Astrocyte (in vitro differentiated cells and primary cell): ENCODE measurements at regions not wholly inside any gene's neighbourhood (a gene's known extent, or its start where the extent isn't known, plus 50 kb on each side); places are given as distances from the start of the nearest gene placed in this dataset.

ENCODE experiments used
- DNase-seq: peaks from one replicate; pipeline ENCODE4 v3.0.0-alpha.2; 2010; ENCODE audit warnings: low read depth
- FAIRE-seq: peaks from 2 replicates; lab custom pipeline; 2011; peaks lifted over from hg19 to GRCh38; lab: Jason Lieb, UNC
- H2AFZ ChIP-seq: 2 replicates; pipeline ENCODE4 v1.6.0; 2012; ENCODE audit warnings: low read depth, low read length, inconsistent platforms
- H3K27ac ChIP-seq: 2 replicates; pipeline ENCODE4 v1.5.1; 2011; ENCODE audit warnings: low read depth, low read length, inconsistent platforms
- H3K27me3 ChIP-seq: 2 replicates; pipeline ENCODE4 v1.6.0; 2011; ENCODE audit warnings: low read length, inconsistent platforms; ENCODE audit not compliant: insufficient read depth
- H3K36me3 ChIP-seq: 2 replicates; pipeline ENCODE4 v1.5.1; 2011; ENCODE audit warnings: low read length, inconsistent platforms; ENCODE audit not compliant: insufficient read depth
- H3K4me1 ChIP-seq: 2 replicates; pipeline ENCODE4 v1.5.1; 2011; ENCODE audit warnings: low read length, inconsistent platforms; ENCODE audit not compliant: insufficient read depth
- H3K4me2 ChIP-seq: 2 replicates; pipeline ENCODE4 v1.6.0; 2012; ENCODE audit warnings: low read length, inconsistent platforms
- H3K4me3 ChIP-seq: 2 replicates; pipeline ENCODE4 v1.5.1; 2011; ENCODE audit warnings: low read depth, mild to moderate bottlenecking, low read length, inconsistent platforms; ENCODE audit not compliant: insufficient read depth
- H3K79me2 ChIP-seq: 2 replicates; pipeline ENCODE4 v1.6.0; 2012; ENCODE audit warnings: mild to moderate bottlenecking, low read length, inconsistent platforms; ENCODE audit not compliant: insufficient read depth
- H3K9ac ChIP-seq: 2 replicates; pipeline ENCODE4 v1.6.0; 2012; ENCODE audit warnings: mild to moderate bottlenecking, low read length, inconsistent platforms
- H3K9me3 ChIP-seq: 2 replicates; pipeline ENCODE4 v1.5.1; 2012; ENCODE audit warnings: low read depth, mild to moderate bottlenecking, low read length, inconsistent platforms; ENCODE audit not compliant: insufficient read depth
- H4K20me1 ChIP-seq: 2 replicates; pipeline ENCODE4 v1.6.0; 2012; ENCODE audit warnings: low read length, inconsistent platforms; ENCODE audit not compliant: insufficient read depth
- H3K27ac Mint-ChIP-seq: one replicate; pipeline ENCODE4 v1.8.0; 2021; ENCODE audit warnings: mild to moderate bottlenecking, mixed read lengths; ENCODE audit not compliant: unreplicated experiment
- H3K27me3 Mint-ChIP-seq: one replicate; pipeline ENCODE4 v1.8.0; 2021; ENCODE audit warnings: low read depth, mixed read lengths; ENCODE audit not compliant: unreplicated experiment
- H3K36me3 Mint-ChIP-seq: one replicate; pipeline ENCODE4 v1.8.0; 2021; ENCODE audit warnings: low read depth, mixed read lengths; ENCODE audit not compliant: unreplicated experiment
- H3K4me1 Mint-ChIP-seq: one replicate; pipeline ENCODE4 v1.8.0; 2021; ENCODE audit warnings: low read depth, mixed read lengths; ENCODE audit not compliant: unreplicated experiment
- H3K4me3 Mint-ChIP-seq: one replicate; pipeline ENCODE4 v1.8.0; 2021; ENCODE audit warnings: mild to moderate bottlenecking, moderate library complexity, mixed read lengths; ENCODE audit not compliant: unreplicated experiment
- H3K9me3 Mint-ChIP-seq: one replicate; pipeline ENCODE4 v1.8.0; 2021; ENCODE audit warnings: mild to moderate bottlenecking, mixed read lengths; ENCODE audit not compliant: unreplicated experiment
- EZH2 ChIP-seq: IDR thresholded peaks from 2 replicates; pipeline ENCODE4 v1.6.1; 2012; ENCODE audit warnings: mild to moderate bottlenecking, low read length, inconsistent platforms; ENCODE audit not compliant: insufficient read depth
- TF ChIP-seq, protein P1 (sequence below): IDR thresholded peaks from 2 replicates; pipeline ENCODE4 v1.5.1; 2011; ENCODE audit warnings: low read depth, mild to moderate bottlenecking, inconsistent platforms, low read length, moderate library complexity; ENCODE audit not compliant: insufficient read depth

GRCh38 chr5:123722451-123722850 is 210.5 kb downstream of the CSNK1G3 start:
- Histone ChIP-seq H3K9me3 (no peaks in the 10 kb centered on the region), H3K9ac (no peak overlapping the region), H3K4me3 (no peak overlapping the region), H3K4me2 (no peak overlapping the region), H4K20me1 (no peaks in the 10 kb centered on the region), H3K79me2 (no peaks in the 10 kb centered on the region), H3K27ac (no peak overlapping the region), H2AFZ (no peak overlapping the region), H3K27me3 (no peaks in the 10 kb centered on the region), H3K4me1 (no peaks in the 10 kb centered on the region), H3K36me3 (no peaks in the 10 kb centered on the region)
- Mint-ChIP-seq H3K36me3 (no peaks in the 10 kb centered on the region), H3K4me1 (peaks cover 38% of the 10 kb centered on the region), H3K27me3 (no peaks in the 10 kb centered on the region), H3K4me3 (no peak overlapping the region), H3K27ac (no peak overlapping the region), H3K9me3 (peaks cover 3% of the 10 kb centered on the region)
- no peak for DNase-seq
- no peak for TF ChIP-seq EZH2
- TF ChIP-seq, protein P1, sequence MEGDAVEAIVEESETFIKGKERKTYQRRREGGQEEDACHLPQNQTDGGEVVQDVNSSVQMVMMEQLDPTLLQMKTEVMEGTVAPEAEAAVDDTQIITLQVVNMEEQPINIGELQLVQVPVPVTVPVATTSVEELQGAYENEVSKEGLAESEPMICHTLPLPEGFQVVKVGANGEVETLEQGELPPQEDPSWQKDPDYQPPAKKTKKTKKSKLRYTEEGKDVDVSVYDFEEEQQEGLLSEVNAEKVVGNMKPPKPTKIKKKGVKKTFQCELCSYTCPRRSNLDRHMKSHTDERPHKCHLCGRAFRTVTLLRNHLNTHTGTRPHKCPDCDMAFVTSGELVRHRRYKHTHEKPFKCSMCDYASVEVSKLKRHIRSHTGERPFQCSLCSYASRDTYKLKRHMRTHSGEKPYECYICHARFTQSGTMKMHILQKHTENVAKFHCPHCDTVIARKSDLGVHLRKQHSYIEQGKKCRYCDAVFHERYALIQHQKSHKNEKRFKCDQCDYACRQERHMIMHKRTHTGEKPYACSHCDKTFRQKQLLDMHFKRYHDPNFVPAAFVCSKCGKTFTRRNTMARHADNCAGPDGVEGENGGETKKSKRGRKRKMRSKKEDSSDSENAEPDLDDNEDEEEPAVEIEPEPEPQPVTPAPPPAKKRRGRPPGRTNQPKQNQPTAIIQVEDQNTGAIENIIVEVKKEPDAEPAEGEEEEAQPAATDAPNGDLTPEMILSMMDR: no peak
- FAIRE-seq: no peak

DNA sequence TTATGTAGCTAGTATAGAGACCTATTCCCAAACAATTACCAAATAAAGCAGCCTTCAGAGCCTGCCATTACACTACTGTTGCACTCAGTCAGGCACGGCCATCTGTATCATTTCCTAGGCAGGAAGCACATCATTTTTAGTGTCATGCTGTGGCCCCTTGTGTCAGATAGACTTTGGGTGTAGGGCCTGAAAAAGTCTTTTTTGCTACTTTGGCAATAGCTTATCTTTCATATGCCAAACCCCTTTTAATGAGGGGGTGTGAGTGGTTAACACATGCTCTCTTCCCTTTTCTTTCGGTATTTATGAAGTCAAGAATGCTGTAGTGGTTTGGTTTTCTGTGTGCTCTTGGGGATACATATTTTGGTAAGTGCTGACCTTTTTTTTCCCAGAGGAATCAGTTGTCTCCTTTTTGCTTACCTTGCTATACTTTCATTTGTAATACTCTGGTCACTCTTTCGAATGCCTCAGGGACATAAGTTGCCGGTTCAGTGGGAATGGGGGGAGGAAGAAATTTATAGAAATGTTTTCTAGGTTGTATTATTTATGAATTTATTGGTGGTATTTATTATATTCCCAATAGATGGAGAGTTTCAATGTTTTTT is 209.8 kb downstream of the CSNK1G3 start:
- H3K9me3 Mint-ChIP-seq: peaks cover 4% of the 10 kb centered on the region
- Histone ChIP-seq H4K20me1 (no peaks in the 10 kb centered on the region), H3K4me1 (no peaks in the 10 kb centered on the region), H3K27ac (no peak overlapping the region), H3K27me3 (no peaks in the 10 kb centered on the region), H2AFZ (no peak overlapping the region), H3K4me2 (no peak overlapping the region), H3K36me3 (no peaks in the 10 kb centered on the region), H3K9me3 (no peaks in the 10 kb centered on the region), H3K9ac (no peak overlapping the region), H3K4me3 (no peak overlapping the region), H3K79me2 (no peaks in the 10 kb centered on the region)
- no peak for TF ChIP-seq EZH2
- TF ChIP-seq, protein P1: no peak
- H3K36me3 Mint-ChIP-seq: no peaks in the 10 kb centered on the region
- H3K4me3 Mint-ChIP-seq: no peak overlapping the region
- peak overlapping the region; percentile 65 for H3K27ac Mint-ChIP-seq
- no peaks in the 10 kb centered on the region for H3K27me3 Mint-ChIP-seq
- FAIRE-seq: no peak
- H3K4me1 Mint-ChIP-seq: peaks cover 38% of the 10 kb centered on the region
- peak; percentile 70 for DNase-seq

DNA sequence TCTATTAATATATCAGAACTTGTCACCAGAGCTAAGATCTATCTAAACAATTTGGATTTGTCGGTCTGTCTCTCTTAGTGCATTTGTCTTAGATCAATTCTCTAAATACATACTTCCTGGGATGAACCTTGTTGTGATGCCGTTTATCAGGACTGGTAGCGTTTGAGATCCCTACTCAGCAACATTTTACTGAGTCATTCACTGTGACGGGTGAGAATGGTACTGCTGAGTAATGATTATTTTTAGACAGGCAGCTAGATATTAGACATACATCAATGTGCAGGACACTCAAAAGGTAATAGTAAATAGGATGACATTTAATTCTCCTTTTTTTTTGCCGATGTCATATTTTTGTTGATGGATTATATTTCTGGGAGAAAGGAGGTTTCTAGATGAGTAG is 209.0 kb downstream of the CSNK1G3 start:
- H3K4me3 ChIP-seq: no peak overlapping the region
- H3K4me1 ChIP-seq: no peaks in the 10 kb centered on the region
- H3K27me3 ChIP-seq: no peaks in the 10 kb centered on the region
- H3K79me2 ChIP-seq: no peaks in the 10 kb centered on the region
- peak overlapping the region; percentile 65 for H3K27ac Mint-ChIP-seq
- H3K27ac ChIP-seq: no peak overlapping the region
- no peaks in the 10 kb centered on the region for H4K20me1 ChIP-seq
- H3K4me2 ChIP-seq: no peak overlapping the region
- TF ChIP-seq EZH2: no peak
- TF ChIP-seq, protein P1: no peak
- H3K36me3 Mint-ChIP-seq: peaks cover 3% of the 10 kb centered on the region
- peaks cover 38% of the 10 kb centered on the region for H3K4me1 Mint-ChIP-seq
- H2AFZ ChIP-seq: no peak overlapping the region
- DNase-seq (peak; percentile 37), FAIRE-seq (no peak)
- H3K9ac ChIP-seq: no peak overlapping the region
- no peaks in the 10 kb centered on the region for H3K9me3 ChIP-seq
- no peaks in the 10 kb centered on the region for H3K36me3 ChIP-seq
- H3K9me3 Mint-ChIP-seq: peaks cover 7% of the 10 kb centered on the region
- H3K27me3 Mint-ChIP-seq: no peaks in the 10 kb centered on the region
- H3K4me3 Mint-ChIP-seq: no peak overlapping the region
